Esophagus squamous epithelium (tissue), 5 donors: ENCODE measurements at regions not wholly inside any gene's neighbourhood (a gene's known extent, or its start where the extent isn't known, plus 50 kb on each side); places are given as distances from the start of the nearest gene placed in this dataset.

Experiments used
- DNase-seq: peaks from one replicate; lab custom pipeline; 2025; lab: John Stamatoyannopoulos, UW
- H3K27ac ChIP-seq, 4 donors: fragments of 200-600 bp; sonication (generic); one replicate each; pipeline ENCODE4 v1.5.1; 2016 to 2019; ENCODE audit warnings: mild to moderate bottlenecking in 1 of 4
- H3K27me3 ChIP-seq, 4 donors: fragments of 200-600 bp; sonication (generic); 1 replicate in 3 of 4; 2 replicates in 1 of 4; pipeline versions ENCODE4 v1.5.1 to v1.6.0; 2017 to 2021; ENCODE audit warnings: antibody characterized with exemption in 1 of 4
- H3K36me3 ChIP-seq, 3 donors: fragments of 200-600 bp; sonication (generic); one replicate each; pipeline ENCODE4 v1.5.1; 2016 to 2019
- H3K4me1 ChIP-seq, 3 donors: fragments of 200-600 bp; sonication (generic); one replicate each; pipeline ENCODE4 v1.5.1; 2017 to 2019
- H3K4me3 ChIP-seq, 4 donors: fragments of 200-600 bp; sonication (generic); 1 replicate in 3 of 4; 2 replicates in 1 of 4; pipeline ENCODE4 v1.5.1; 2016 to 2019; ENCODE audit warnings: mild to moderate bottlenecking in 2 of 4, moderate library complexity in 1 of 4
- H3K9me3 ChIP-seq, 3 donors: fragments of 200-600 bp; sonication (generic); one replicate each; pipeline ENCODE4 v1.5.1; 2016 to 2019
- POLR2A ChIP-seq, 4 donors: fragments of 450-650 bp; IDR thresholded peaks; one replicate each; pipeline ENCODE4 v1.6.1; 2017; ENCODE audit warnings: antibody characterized with exemption in 4 of 4, mild to moderate bottlenecking in 4 of 4, moderate library complexity in 3 of 4
- WGBS, 2 donors: methylation state at CpG; one replicate each; pipeline ENCODE4 v1.1.5; 2018; 5-methylcytosine and 5-hydroxymethylcytosine counted together
- intact Hi-C: fragments of 100-400 bp; cut with DNase I; formaldehyde crosslinking; loops from one replicate; pipeline ENCODE4 v1.15.0; 2022
- TF ChIP-seq, protein P1 (sequence below), 6 experiments: fragments of 450-650 bp in 4 of 6; fragments of 200-600 bp in 2 of 6; sonication (generic) in 2 of 6; IDR thresholded peaks; one replicate each; pipeline ENCODE4 v1.5.1; 2016 to 2019; ENCODE audit warnings: antibody characterized with exemption in 6 of 6, mild to moderate bottlenecking in 4 of 6, moderate library complexity in 4 of 6
- donor health status: DM: yes; HTN: yes; CAD: no.

DNA sequence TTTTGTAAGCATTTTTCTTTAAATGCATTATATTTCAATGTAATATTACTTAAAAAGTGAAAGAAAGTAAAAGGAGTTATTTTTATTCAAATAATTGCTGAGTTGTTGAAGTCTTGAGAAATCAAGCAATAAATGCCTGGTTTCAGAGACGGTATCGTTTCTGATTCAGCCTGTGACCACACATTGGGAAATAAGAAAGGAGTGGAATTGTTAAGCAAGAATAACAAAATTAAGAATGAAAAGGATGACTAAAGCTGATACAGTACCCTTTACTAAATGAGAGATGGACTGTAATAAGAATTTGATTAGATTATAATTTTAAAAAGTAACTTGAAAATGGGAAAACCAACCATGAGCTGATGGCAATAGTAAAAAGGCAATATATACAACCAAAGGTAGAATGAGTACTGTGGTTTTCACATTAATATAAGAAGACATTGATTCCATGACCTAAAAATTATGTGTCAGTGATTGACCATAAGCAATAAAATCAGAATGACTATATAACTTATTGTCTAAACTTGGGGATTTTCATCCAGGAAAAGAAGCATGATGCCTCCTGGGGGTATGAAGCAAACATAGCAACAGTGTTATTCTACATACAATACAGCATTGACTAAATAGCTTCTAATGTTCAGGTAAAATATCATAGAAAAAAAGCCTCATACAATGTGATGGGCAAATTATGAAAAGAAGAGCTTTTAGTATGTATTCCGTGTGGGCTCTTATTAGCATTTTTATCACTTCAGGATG is 101.9 kb upstream of the PRDM9 start:
- TF ChIP-seq, protein P1, sequence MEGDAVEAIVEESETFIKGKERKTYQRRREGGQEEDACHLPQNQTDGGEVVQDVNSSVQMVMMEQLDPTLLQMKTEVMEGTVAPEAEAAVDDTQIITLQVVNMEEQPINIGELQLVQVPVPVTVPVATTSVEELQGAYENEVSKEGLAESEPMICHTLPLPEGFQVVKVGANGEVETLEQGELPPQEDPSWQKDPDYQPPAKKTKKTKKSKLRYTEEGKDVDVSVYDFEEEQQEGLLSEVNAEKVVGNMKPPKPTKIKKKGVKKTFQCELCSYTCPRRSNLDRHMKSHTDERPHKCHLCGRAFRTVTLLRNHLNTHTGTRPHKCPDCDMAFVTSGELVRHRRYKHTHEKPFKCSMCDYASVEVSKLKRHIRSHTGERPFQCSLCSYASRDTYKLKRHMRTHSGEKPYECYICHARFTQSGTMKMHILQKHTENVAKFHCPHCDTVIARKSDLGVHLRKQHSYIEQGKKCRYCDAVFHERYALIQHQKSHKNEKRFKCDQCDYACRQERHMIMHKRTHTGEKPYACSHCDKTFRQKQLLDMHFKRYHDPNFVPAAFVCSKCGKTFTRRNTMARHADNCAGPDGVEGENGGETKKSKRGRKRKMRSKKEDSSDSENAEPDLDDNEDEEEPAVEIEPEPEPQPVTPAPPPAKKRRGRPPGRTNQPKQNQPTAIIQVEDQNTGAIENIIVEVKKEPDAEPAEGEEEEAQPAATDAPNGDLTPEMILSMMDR (IDR thresholded peaks at IDR 0.05): no peak
- TF ChIP-seq POLR2A (IDR thresholded peaks at IDR 0.05): no peak
- Histone ChIP-seq H3K36me3 (no peaks in the 10 kb centered on the region), H3K27ac (no peak overlapping the region), H3K9me3 (no peaks in the 10 kb centered on the region), H3K4me3 (no peak overlapping the region), H3K4me1 (no peaks in the 10 kb centered on the region), H3K27me3 (no peaks in the 10 kb centered on the region)
- intact Hi-C loops: no loop called here
- no peak for DNase-seq
- 78 to 93% methylated on average over 3 of the region's 3 CpGs for WGBS, 2 donors

GRCh38 chr5:23402585-23402984 is 104.8 kb upstream of the PRDM9 start:
- TF ChIP-seq, protein P1 (IDR thresholded peaks at IDR 0.05): no peak
- no peak for TF ChIP-seq POLR2A (IDR thresholded peaks at IDR 0.05)
- Histone ChIP-seq H3K4me1 (no peaks in the 10 kb centered on the region), H3K4me3 (no peak overlapping the region), H3K27me3 (no peaks in the 10 kb centered on the region), H3K36me3 (no peaks in the 10 kb centered on the region), H3K27ac (no peak overlapping the region), H3K9me3 (no peaks in the 10 kb centered on the region)
- no peak for DNase-seq
- intact Hi-C loops: no loop called here
- WGBS, 2 donors: 44 to 58% methylated on average over 3 of the region's 3 CpGs

- TF ChIP-seq POLR2A (IDR thresholded peaks at IDR 0.05): no peak
- TF ChIP-seq, protein P1 (IDR thresholded peaks at IDR 0.05): no peak
- no peaks in the 10 kb centered on the region for H3K4me1 ChIP-seq
- no peak overlapping the region for H3K27ac ChIP-seq
- H3K4me3 ChIP-seq: no peak overlapping the region
- intact Hi-C loops: no loop called here
- DNase-seq: no peak
- H3K27me3 ChIP-seq: no peaks in the 10 kb centered on the region
- whole genome bisulfite sequencing, 2 donors: 72 to 81% methylated on average over 5 of the region's 5 CpGs
- H3K9me3 ChIP-seq: no peaks in the 10 kb centered on the region
- no peaks in the 10 kb centered on the region for H3K36me3 ChIP-seq
Observed at GRCh38 chr5:23400951-23401350, 106.5 kb upstream of the PRDM9 start.

DNA sequence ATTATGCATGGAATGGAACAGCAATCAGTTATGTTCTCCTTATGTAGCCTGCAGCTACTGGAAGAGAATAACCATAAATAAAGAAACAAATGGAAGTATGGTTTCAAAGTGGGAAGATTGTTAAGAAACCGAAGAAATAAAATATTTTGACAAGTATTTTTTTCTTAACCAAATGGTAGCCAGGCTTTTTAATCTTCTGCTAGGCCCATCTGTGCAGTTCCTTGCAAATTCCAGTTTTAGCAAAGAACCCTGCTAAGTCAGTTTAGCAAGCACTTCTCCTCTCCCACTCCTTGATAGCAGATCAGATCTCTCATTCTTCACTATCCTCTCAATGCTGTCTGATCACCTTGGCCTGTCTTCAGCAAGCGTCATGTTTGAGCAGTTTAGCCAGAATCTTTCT is 111.1 kb upstream of the PRDM9 start:
- DNase-seq: no peak
- TF ChIP-seq, protein P1 (IDR thresholded peaks at IDR 0.05): no peak
- TF ChIP-seq POLR2A (IDR thresholded peaks at IDR 0.05): no peak
- H3K9me3 ChIP-seq: peaks cover 0 to 4% (median 0%) of the 10 kb centered on the region in 3 donors
- H3K27me3 ChIP-seq: no peaks in the 10 kb centered on the region
- WGBS, 2 donors: 40 to 61% methylated on average over 2 of the region's 2 CpGs
- intact Hi-C loops: no loop called here
- no peaks in the 10 kb centered on the region for H3K4me1 ChIP-seq
- H3K4me3 ChIP-seq: no peak overlapping the region
- no peaks in the 10 kb centered on the region for H3K36me3 ChIP-seq
- H3K27ac ChIP-seq: no peak overlapping the region

DNA sequence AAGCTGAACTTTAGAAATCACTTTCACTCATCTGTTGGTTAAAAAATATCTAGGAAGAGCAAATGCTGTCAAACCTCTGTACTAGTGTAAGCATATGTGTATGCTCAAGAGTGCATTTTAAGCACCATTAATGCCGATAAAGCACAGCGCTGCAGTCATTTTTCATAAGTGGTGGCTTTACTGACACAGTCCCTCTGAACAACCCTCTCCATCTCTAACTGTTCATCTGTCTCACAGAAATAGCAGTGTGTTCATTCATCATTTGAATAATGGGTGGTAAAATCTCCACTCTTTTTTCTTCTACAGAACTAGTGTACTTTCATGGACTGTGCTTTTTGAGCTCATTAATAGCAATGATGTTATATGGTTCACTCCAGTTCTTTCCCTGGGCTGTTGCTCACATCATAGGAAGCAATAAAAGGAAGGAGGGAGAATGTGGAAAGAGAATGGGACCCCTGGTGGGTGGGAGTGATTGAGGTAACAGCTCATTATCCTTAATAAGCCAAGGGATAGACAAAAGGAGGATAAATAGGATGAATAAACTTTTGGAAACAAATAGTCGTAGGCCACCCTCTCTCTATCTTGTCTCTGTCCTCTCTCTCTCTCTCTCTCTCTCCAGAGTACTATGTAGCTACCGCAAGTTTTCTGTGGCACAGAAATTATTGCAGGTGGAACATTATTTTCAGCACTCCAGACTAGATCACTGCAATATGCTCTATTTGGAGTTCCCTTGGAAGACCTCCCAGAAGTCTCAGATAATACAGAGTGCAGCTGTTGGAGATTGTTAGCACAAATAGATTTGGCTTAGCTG is 117.9 kb upstream of the PRDM9 start:
- Histone ChIP-seq H3K4me3 (no peak overlapping the region), H3K27me3 (no peaks in the 10 kb centered on the region), H3K27ac (no peak overlapping the region), H3K36me3 (no peaks in the 10 kb centered on the region), H3K4me1 (no peaks in the 10 kb centered on the region), H3K9me3 (peaks cover 0 to 4% (median 0%) of the 10 kb centered on the region in 3 donors)
- DNase-seq: no peak
- intact Hi-C loops: no loop called here
- 56 to 59% methylated on average over 4 of the region's 4 CpGs for WGBS, 2 donors
- no peak for TF ChIP-seq POLR2A (IDR thresholded peaks at IDR 0.05)
